Activated CD8-positive, alpha-beta memory T cell treated with anti-CD3 and anti-CD28 coated beads for 48 hours (primary cell): ENCODE measurements at regions not wholly inside any gene's neighbourhood (a gene's known extent, or its start where the extent isn't known, plus 50 kb on each side); places are given as distances from the start of the nearest gene placed in this dataset.

Experiments used
- DNase-seq, 3 experiments: peaks; one replicate each; pipeline ENCODE4 v3.0.0-alpha.2; 2020; ENCODE audit warnings: low read depth in 2 of 3, low spot score in 2 of 3

- no peak for DNase-seq
Observed at GRCh38 chr18:27763341-27763740, 413.6 kb downstream of the CDH2 start.

GRCh38 chr18:27762054-27762453 lies 414.9 kb downstream of the CDH2 start:
- DNase-seq = no peak

GRCh38 chr18:27752944-27753343 lies 424.0 kb downstream of the CDH2 start:
- no peak for DNase-seq

- DNase-seq = no peak
Observed at GRCh38 chr18:27750923-27751322, 426.0 kb downstream of the CDH2 start.

- no peak for DNase-seq
Observed at GRCh38 chr18:27750014-27750413, 426.9 kb downstream of the CDH2 start.

GRCh38 chr18:27749194-27749593 lies 427.7 kb downstream of the CDH2 start:
- DNase-seq = no peak

GRCh38 chr18:27746241-27746640 lies 430.7 kb downstream of the CDH2 start:
- no peak for DNase-seq

- no peak for DNase-seq
Observed at GRCh38 chr18:27735117-27735516, 441.8 kb downstream of the CDH2 start.

- DNase-seq = no peak
Observed at GRCh38 chr18:27731211-27731610, 445.7 kb downstream of the CDH2 start.

GRCh38 chr18:27728659-27729058 lies 448.3 kb downstream of the CDH2 start:
- DNase-seq = no peak

- DNase-seq = no peak
Observed at GRCh38 chr18:27724362-27724761, 452.6 kb downstream of the CDH2 start.

- no peak for DNase-seq
Observed at GRCh38 chr18:27723168-27723567, 453.8 kb downstream of the CDH2 start.

GRCh38 chr18:27719680-27720079 lies 457.2 kb downstream of the CDH2 start:
- DNase-seq = no peak

- no peak for DNase-seq
Observed at GRCh38 chr18:27717816-27718215, 459.1 kb downstream of the CDH2 start.

- no peak for DNase-seq
Observed at GRCh38 chr18:27717250-27717649, 459.7 kb downstream of the CDH2 start.

- DNase-seq = no peak
Observed at GRCh38 chr18:27715751-27716150, 461.2 kb downstream of the CDH2 start.

- DNase-seq = no peak
Observed at GRCh38 chr18:27713738-27714095, 463.2 kb downstream of the CDH2 start.

GRCh38 chr18:27713037-27713737 lies 463.7 kb downstream of the CDH2 start:
- no peak for DNase-seq

- DNase-seq = no peak
Observed at GRCh38 chr18:27712066-27712465, 464.9 kb downstream of the CDH2 start.

GRCh38 chr18:27711382-27711781 lies 465.5 kb downstream of the CDH2 start:
- no peak for DNase-seq

- DNase-seq = no peak
Observed at GRCh38 chr18:27709344-27709743, 467.6 kb downstream of the CDH2 start.

- DNase-seq = no peak
Observed at GRCh38 chr18:27707201-27707600, 469.7 kb downstream of the CDH2 start.

- DNase-seq = no peak
Observed at GRCh38 chr18:27704736-27705361, 472.1 kb downstream of the CDH2 start.
